ENCODE measurements at regions not wholly inside any gene's neighbourhood (a gene's known extent, or its start where the extent isn't known, plus 50 kb on each side); places are given as distances from the start of the nearest gene placed in this dataset.

GRCh38 chr5:82754036-82754746 is 323.0 kb downstream of the TMEM167A start:
- H3K27ac ChIP-seq: no peak overlapping the region

DNA sequence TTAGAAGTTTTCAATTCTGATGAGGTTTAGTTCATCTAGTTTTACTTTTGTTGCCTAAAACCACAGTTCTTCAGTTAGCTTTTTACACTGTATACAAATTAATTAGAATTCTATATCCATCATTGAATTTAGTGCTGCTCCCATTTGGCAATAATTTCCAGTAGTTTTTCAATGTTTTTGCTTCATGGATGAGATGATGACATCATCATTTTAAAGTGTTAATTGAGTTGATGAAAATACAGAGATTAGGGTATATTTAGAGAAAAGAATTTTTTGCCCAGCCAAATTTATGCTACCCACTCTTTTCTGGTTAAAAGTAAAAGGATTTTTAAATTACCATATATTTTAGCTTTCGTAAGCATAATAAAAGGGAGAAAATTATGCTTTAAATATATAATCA is 323.8 kb downstream of the TMEM167A start:
- H3K9ac ChIP-seq: no peak overlapping the region
- TF ChIP-seq, protein P1, sequence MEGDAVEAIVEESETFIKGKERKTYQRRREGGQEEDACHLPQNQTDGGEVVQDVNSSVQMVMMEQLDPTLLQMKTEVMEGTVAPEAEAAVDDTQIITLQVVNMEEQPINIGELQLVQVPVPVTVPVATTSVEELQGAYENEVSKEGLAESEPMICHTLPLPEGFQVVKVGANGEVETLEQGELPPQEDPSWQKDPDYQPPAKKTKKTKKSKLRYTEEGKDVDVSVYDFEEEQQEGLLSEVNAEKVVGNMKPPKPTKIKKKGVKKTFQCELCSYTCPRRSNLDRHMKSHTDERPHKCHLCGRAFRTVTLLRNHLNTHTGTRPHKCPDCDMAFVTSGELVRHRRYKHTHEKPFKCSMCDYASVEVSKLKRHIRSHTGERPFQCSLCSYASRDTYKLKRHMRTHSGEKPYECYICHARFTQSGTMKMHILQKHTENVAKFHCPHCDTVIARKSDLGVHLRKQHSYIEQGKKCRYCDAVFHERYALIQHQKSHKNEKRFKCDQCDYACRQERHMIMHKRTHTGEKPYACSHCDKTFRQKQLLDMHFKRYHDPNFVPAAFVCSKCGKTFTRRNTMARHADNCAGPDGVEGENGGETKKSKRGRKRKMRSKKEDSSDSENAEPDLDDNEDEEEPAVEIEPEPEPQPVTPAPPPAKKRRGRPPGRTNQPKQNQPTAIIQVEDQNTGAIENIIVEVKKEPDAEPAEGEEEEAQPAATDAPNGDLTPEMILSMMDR (IDR thresholded peaks at IDR 0.05): no peak

More at GRCh38 chr5:82754036-82754746, 323.0 kb downstream of the TMEM167A start:
- Histone ChIP-seq H3K79me2 (no peaks in the 10 kb centered on the region), H3K9me3 (ENCODE audit: control insufficient read depth, low read length) (no peaks in the 10 kb centered on the region), H3K4me1 (no peaks in the 10 kb centered on the region), H3K36me3 (ENCODE audit: control insufficient read depth, insufficient read depth, low read length) (no peaks in the 10 kb centered on the region), H3K4me3 (ENCODE audit: low read depth, low read length) (no peak overlapping the region), H3K27me3 (ENCODE audit: control insufficient read depth, insufficient read depth, low read length) (no peaks in the 10 kb centered on the region), H3K9ac (no peak overlapping the region), H2AFZ (no peak overlapping the region), H3K4me2 (ENCODE audit: low read length) (no peak overlapping the region)
- TF ChIP-seq, protein P1 (IDR thresholded peaks at IDR 0.05): no peak

DNA sequence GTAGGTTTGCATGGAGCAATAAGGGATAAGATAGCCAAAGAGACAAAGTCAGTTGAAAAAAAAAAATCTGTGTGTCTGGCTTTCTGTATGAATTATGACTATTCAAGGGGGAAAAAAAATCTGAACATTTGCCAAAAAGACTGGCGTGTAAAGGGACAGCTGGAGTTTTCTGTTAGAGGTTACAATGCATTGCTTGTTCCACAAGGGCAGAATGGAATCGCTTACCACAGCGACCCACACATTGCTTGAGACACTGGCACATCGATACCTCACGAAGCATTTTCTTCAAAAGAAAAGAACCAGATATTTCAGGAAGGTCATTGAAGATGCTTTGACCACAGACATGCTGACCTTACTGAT is 327.8 kb downstream of the TMEM167A start:
- H3K4me1 ChIP-seq: no peaks in the 10 kb centered on the region
- no peaks in the 10 kb centered on the region for H3K27me3 ChIP-seq (ENCODE audit: control insufficient read depth, insufficient read depth, low read length)
- no peak overlapping the region for H3K4me3 ChIP-seq (ENCODE audit: low read depth, low read length)
- no peaks in the 10 kb centered on the region for H3K9me3 ChIP-seq (ENCODE audit: control insufficient read depth, low read length)
- no peak overlapping the region for H3K27ac ChIP-seq
- H3K9ac ChIP-seq: no peak overlapping the region
- TF ChIP-seq, protein P1 (IDR thresholded peaks at IDR 0.05): no peak
- H2AFZ ChIP-seq: no peak overlapping the region
- no peak overlapping the region for H3K4me2 ChIP-seq (ENCODE audit: low read length)
- no peaks in the 10 kb centered on the region for H3K36me3 ChIP-seq (ENCODE audit: control insufficient read depth, insufficient read depth, low read length)
- no peaks in the 10 kb centered on the region for H3K79me2 ChIP-seq

More for the DNA sequence above, 323.8 kb downstream of the TMEM167A start:
- no peaks in the 10 kb centered on the region for H3K9me3 ChIP-seq (ENCODE audit: control insufficient read depth, low read length)
- no peak overlapping the region for H3K4me2 ChIP-seq (ENCODE audit: low read length)
- no peaks in the 10 kb centered on the region for H3K27me3 ChIP-seq (ENCODE audit: control insufficient read depth, insufficient read depth, low read length)
- no peaks in the 10 kb centered on the region for H3K4me1 ChIP-seq
- no peak overlapping the region for H3K4me3 ChIP-seq (ENCODE audit: low read depth, low read length)
- no peaks in the 10 kb centered on the region for H3K36me3 ChIP-seq (ENCODE audit: control insufficient read depth, insufficient read depth, low read length)
- no peaks in the 10 kb centered on the region for H3K79me2 ChIP-seq
- H2AFZ ChIP-seq: no peak overlapping the region
- H3K27ac ChIP-seq: no peak overlapping the region

- Histone ChIP-seq H3K36me3 (ENCODE audit: control insufficient read depth, insufficient read depth, low read length) (no peaks in the 10 kb centered on the region), H3K9me3 (ENCODE audit: control insufficient read depth, low read length) (no peaks in the 10 kb centered on the region), H3K9ac (no peak overlapping the region), H3K4me2 (ENCODE audit: low read length) (no peak overlapping the region), H3K4me3 (ENCODE audit: low read depth, low read length) (no peak overlapping the region), H3K27me3 (ENCODE audit: control insufficient read depth, insufficient read depth, low read length) (no peaks in the 10 kb centered on the region), H3K4me1 (no peaks in the 10 kb centered on the region), H3K27ac (no peak overlapping the region), H2AFZ (no peak overlapping the region), H3K79me2 (no peaks in the 10 kb centered on the region)
- TF ChIP-seq, protein P1 (IDR thresholded peaks at IDR 0.05): no peak
Observed at GRCh38 chr5:82748688-82749460, 328.3 kb downstream of the TMEM167A start.

Data from parathyroid adenoma (tissue), 2 donors.